GM12878 (cell line): ENCODE measurements at regions not wholly inside any gene's neighbourhood (a gene's known extent, or its start where the extent isn't known, plus 50 kb on each side); places are given as distances from the start of the nearest gene placed in this dataset.
"Not testable (repeated sequence)": the region's sequence is repeated elsewhere in the genome, so short reads cannot be mapped to it uniquely, and the experiment has no call there.

Experiments
- CEBPB ChIP-seq, 2 experiments: fragments of 150-350 bp in 1 of 2; IDR thresholded peaks; 2 replicates each; pipeline ENCODE4 v1.6.1; 2012 to 2014; ENCODE audit warnings: low read depth in 2 of 2, low read length in 2 of 2, borderline replicate concordance in 1 of 2, inconsistent platforms in 1 of 2
- CTCF ChIP-seq, 3 experiments: IDR thresholded peaks in 2 of 3; conservative IDR thresholded peaks in 1 of 3; 2 replicates each; pipeline ENCODE4 v1.5.1; 2011; ENCODE audit warnings: low read depth in 3 of 3, low read length in 3 of 3, mild to moderate bottlenecking in 3 of 3, control low read depth in 2 of 3, moderate library complexity in 2 of 3, inconsistent platforms in 1 of 3, mixed read lengths in 1 of 3; ENCODE audit not compliant: control insufficient read depth in 2 of 3, insufficient read depth in 1 of 3; ENCODE audit errors: extremely low read depth in 1 of 3
- EZH2 ChIP-seq: IDR thresholded peaks from 2 replicates; pipeline ENCODE4 v1.6.1; 2012; ENCODE audit warnings: low read depth, mild to moderate bottlenecking, control low read depth, inconsistent platforms, low read length, borderline replicate concordance; ENCODE audit not compliant: control insufficient read depth
- HDGF ChIP-seq: fragments of 450-650 bp; IDR thresholded peaks from 2 replicates; pipeline ENCODE4 v1.6.1; 2016; ENCODE audit warnings: antibody characterized with exemption
- MTA3 ChIP-seq: IDR thresholded peaks from 2 replicates; pipeline ENCODE4 v1.6.1; 2012; ENCODE audit warnings: low read length, inconsistent platforms, borderline replicate concordance
- PKNOX1 ChIP-seq: fragments of 450-650 bp; IDR thresholded peaks from 2 replicates; pipeline ENCODE4 v1.6.1; 2016; ENCODE audit warnings: mild to moderate bottlenecking
- SUZ12 ChIP-seq: fragments of 200-600 bp; sonication (generic); IDR thresholded peaks from one replicate; pipeline ENCODE4 v1.6.1; 2018; ENCODE audit warnings: antibody characterized with exemption, mild to moderate bottlenecking; ENCODE audit not compliant: unreplicated experiment
- ZBED1 ChIP-seq: IDR thresholded peaks from 2 replicates; pipeline ENCODE4 v1.6.1; 2016; ENCODE audit warnings: borderline replicate concordance
- ZNF622 ChIP-seq: fragments of 450-650 bp; IDR thresholded peaks from 2 replicates; pipeline ENCODE4 v1.6.1; 2017; ENCODE audit warnings: mild to moderate bottlenecking, inconsistent platforms

- not testable (repeated sequence) for TF ChIP-seq ZNF622; CTCF (IDR thresholded peaks at IDR 0.05 in 2 of 3, conservative IDR thresholded peaks at IDR 0.05 in 1 of 3; ENCODE audit: control insufficient read depth in 2 of 3, extremely low read depth in 1 of 3, insufficient read depth in 1 of 3, low read depth in 3 of 3, low read length in 3 of 3); SUZ12; CEBPB (IDR thresholded peaks at IDR 0.05; ENCODE audit: borderline replicate concordance in 1 of 2, low read depth in 2 of 2, low read length in 2 of 2); PKNOX1; EZH2; MTA3; HDGF; ZBED1
Measured at GRCh38 chr20:5471866-5472265, 138.9 kb downstream of the GPCPD1 start.
